ENCODE measurements at regions not wholly inside any gene's neighbourhood (a gene's known extent, or its start where the extent isn't known, plus 50 kb on each side); places are given as distances from the start of the nearest gene placed in this dataset.

DNA sequence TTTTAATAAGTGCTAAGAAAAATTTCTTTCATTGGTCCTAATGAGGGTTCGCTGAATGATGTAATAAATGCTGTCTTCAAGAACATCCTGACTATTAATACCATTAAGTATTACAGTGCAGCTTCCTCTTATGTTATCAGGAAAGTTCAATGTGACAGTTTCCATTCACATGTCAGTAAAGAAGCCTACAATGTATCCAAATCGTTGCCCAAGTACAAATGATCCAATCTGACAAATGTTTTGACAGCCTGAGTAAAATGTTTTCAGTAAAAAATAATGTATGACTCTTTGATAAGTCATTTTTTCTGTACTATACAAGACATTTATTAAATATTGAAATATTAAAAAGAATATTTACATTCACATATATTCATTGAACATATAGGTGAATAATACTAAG is 496.1 kb upstream of the MANEA start:
- no peak overlapping the region for H3K27ac ChIP-seq (ENCODE audit: low read depth, low read length)
- no peak overlapping the region for H3K4ac ChIP-seq (replicated peaks; ENCODE audit: insufficient read length, low read depth, low read length)
- no peaks in the 10 kb centered on the region for H3K27me3 ChIP-seq (replicated peaks in 1 of 4; ENCODE audit: control insufficient read depth in 3 of 4, extremely low read depth in 1 of 4, insufficient read depth in 3 of 4, low read length in 3 of 4)
- no peak overlapping the region for H3K9ac ChIP-seq (replicated peaks in 1 of 4; ENCODE audit: extremely low read depth in 1 of 4, low read depth in 3 of 4, low read length in 3 of 4)
- no peak overlapping the region for H2BK20ac ChIP-seq (ENCODE audit: low read length)
- H3K23me2 ChIP-seq (ENCODE audit: low read depth, low read length), result no peaks in the 10 kb centered on the region
- H3K4me2 ChIP-seq (ENCODE audit: insufficient read depth in 1 of 2, low read depth in 2 of 2, low read length in 2 of 2), result no peak overlapping the region
- H2AK5ac ChIP-seq (ENCODE audit: low read depth, low read length), result no peak overlapping the region
- no peak overlapping the region for H3K56ac ChIP-seq (replicated peaks; ENCODE audit: insufficient read length, low read depth, low read length)
- CTCF ChIA-PET (ENCODE audit: partially characterized antibody), result no interaction called here
- H4K5ac ChIP-seq (ENCODE audit: insufficient read length, low read depth, low read length), result no peak overlapping the region
- H3K36me3 ChIP-seq (ENCODE audit: control insufficient read depth in 2 of 4, insufficient read depth in 4 of 4, low read length in 3 of 4), result no peaks in the 10 kb centered on the region
- H3K23ac ChIP-seq (ENCODE audit: insufficient read length), result no peak overlapping the region
- no peak overlapping the region for H4K8ac ChIP-seq (ENCODE audit: extremely low read depth, insufficient read depth, low read length)
- TF ChIP-seq EGR1 (IDR thresholded peaks at IDR 0.05; ENCODE audit: borderline replicate concordance, low read depth, low read length) (no peak), SRF (IDR thresholded peaks at IDR 0.05; ENCODE audit: low read depth, low read length) (no peak), NANOG (IDR thresholded peaks at IDR 0.05; ENCODE audit: insufficient read depth, low read depth, low read length, poor library complexity, severe bottlenecking) (no peak), SUZ12 (IDR thresholded peaks at IDR 0.05; ENCODE audit: low read length) (no peak), CEBPB (IDR thresholded peaks at IDR 0.05; ENCODE audit: low read depth, low read length) (no peak), TAF7 (optimal IDR thresholded peaks at IDR 0.05; ENCODE audit: borderline replicate concordance, low read depth, low read length) (no peak), POLR2AphosphoS5 (IDR thresholded peaks at IDR 0.05; ENCODE audit: low read depth, low read length) (no peak), POLR2A (IDR thresholded peaks at IDR 0.05; ENCODE audit: control extremely low read depth in 1 of 2, low read depth in 2 of 2, low read length in 2 of 2) (no peak), KDM5A (IDR thresholded peaks at IDR 0.05; ENCODE audit: low read length) (no peak), RFX5 (IDR thresholded peaks at IDR 0.05; ENCODE audit: borderline replicate concordance, low read depth, low read length) (no peak)
- TF ChIP-seq, protein P1, sequence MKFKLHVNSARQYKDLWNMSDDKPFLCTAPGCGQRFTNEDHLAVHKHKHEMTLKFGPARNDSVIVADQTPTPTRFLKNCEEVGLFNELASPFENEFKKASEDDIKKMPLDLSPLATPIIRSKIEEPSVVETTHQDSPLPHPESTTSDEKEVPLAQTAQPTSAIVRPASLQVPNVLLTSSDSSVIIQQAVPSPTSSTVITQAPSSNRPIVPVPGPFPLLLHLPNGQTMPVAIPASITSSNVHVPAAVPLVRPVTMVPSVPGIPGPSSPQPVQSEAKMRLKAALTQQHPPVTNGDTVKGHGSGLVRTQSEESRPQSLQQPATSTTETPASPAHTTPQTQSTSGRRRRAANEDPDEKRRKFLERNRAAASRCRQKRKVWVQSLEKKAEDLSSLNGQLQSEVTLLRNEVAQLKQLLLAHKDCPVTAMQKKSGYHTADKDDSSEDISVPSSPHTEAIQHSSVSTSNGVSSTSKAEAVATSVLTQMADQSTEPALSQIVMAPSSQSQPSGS (IDR thresholded peaks at IDR 0.05; ENCODE audit: low read length), result no peak
- H2BK120ac ChIP-seq (replicated peaks; ENCODE audit: low read depth, low read length), result no peak overlapping the region
- H3K4me3 ChIP-seq (ENCODE audit: extremely low read depth in 1 of 4, insufficient read depth in 2 of 4, low read depth in 3 of 4, low read length in 4 of 4), result no peak overlapping the region
- FAIRE-seq (no peak), DNase-seq (ENCODE audit: low read depth in 1 of 2, low spot score in 2 of 2) (no peak)
- no peaks in the 10 kb centered on the region for H4K20me1 ChIP-seq (replicated peaks in 1 of 2; ENCODE audit: control insufficient read depth in 1 of 2, insufficient read depth in 2 of 2, low read length in 2 of 2)
- H3K18ac ChIP-seq (ENCODE audit: extremely low read depth, low read length), result no peak overlapping the region
- H3K4me1 ChIP-seq (replicated peaks in 1 of 4; ENCODE audit: control insufficient read depth in 3 of 4, insufficient read depth in 4 of 4, low read length in 3 of 4), result no peaks in the 10 kb centered on the region
- no peaks in the 10 kb centered on the region for H3K79me1 ChIP-seq (ENCODE audit: low read depth, low read length)
- no peak overlapping the region for H3K14ac ChIP-seq (ENCODE audit: insufficient read length)
- no peak overlapping the region for H4K91ac ChIP-seq (replicated peaks; ENCODE audit: insufficient read length, low read length)
- POLR2A ChIA-PET (ENCODE audit: partially characterized antibody), result no interaction called here
- WGBS, 2 experiments (ENCODE audit: extremely low coverage in 1 of 2, insufficient coverage in 1 of 2, insufficient read length in 1 of 2, insufficient replicate concordance in 2 of 2, low coverage in 1 of 2, low lambda C conversion rate in 2 of 2, missing lambda C conversion rate in 1 of 2), result 83% methylated on average over 2 of the region's 2 CpGs; no CpG with 5 or more reads in 1 of the 2 experiments
- no peak overlapping the region for H2BK15ac ChIP-seq (ENCODE audit: low read length)
- H3K79me2 ChIP-seq (ENCODE audit: control insufficient read depth in 1 of 2, insufficient read depth in 2 of 2, low read length in 2 of 2), result no peaks in the 10 kb centered on the region
- H2BK12ac ChIP-seq (ENCODE audit: low read depth, low read length), result no peak overlapping the region
- H2AFZ ChIP-seq (ENCODE audit: low read length), result no peak overlapping the region
- H3K9me3 ChIP-seq (ENCODE audit: insufficient read depth in 2 of 2, low read depth in 1 of 2, low read length in 1 of 2), result no peaks in the 10 kb centered on the region
- no peak overlapping the region for H2BK5ac ChIP-seq (ENCODE audit: low read depth, low read length)
